MM.1S (cell line): ENCODE measurements at regions not wholly inside any gene's neighbourhood (a gene's known extent, or its start where the extent isn't known, plus 50 kb on each side); places are given as distances from the start of the nearest gene placed in this dataset.

Experiments
- DNase-seq: peaks from one replicate; pipeline ENCODE4 v3.0.0-alpha.2; 2015
- H2AFZ ChIP-seq: fragments of 300-600 bp; sonication (generic); 2 replicates; pipeline ENCODE4 v1.6.0; 2016; ENCODE audit warnings: antibody characterized with exemption, low read length
- H3F3A ChIP-seq: fragments of 300-600 bp; sonication (generic); 2 replicates; pipeline ENCODE4 v1.6.1; 2016; ENCODE audit warnings: mild to moderate bottlenecking, antibody characterized with exemption, low read length, moderate library complexity, mixed read lengths; ENCODE audit not compliant: insufficient read depth
- H3K27ac ChIP-seq: fragments of 300-600 bp; sonication (generic); 2 replicates; pipeline ENCODE4 v1.5.1; 2016; ENCODE audit warnings: mild to moderate bottlenecking, low read length
- H3K27me3 ChIP-seq: fragments of 300-600 bp; sonication (generic); replicated peaks from 2 replicates; pipeline ENCODE4 v1.6.0; 2016; ENCODE audit warnings: low read length; ENCODE audit not compliant: insufficient read depth
- H3K36me3 ChIP-seq: fragments of 300-600 bp; sonication (generic); replicated peaks from 2 replicates; pipeline ENCODE4 v1.6.1; 2016; ENCODE audit warnings: mild to moderate bottlenecking, low read length, mixed read lengths; ENCODE audit not compliant: insufficient read depth
- H3K4me1 ChIP-seq: fragments of 300-600 bp; sonication (generic); 2 replicates; pipeline ENCODE4 v1.6.1; 2016; ENCODE audit warnings: low read length, mixed read lengths
- H3K4me2 ChIP-seq: fragments of 300-600 bp; sonication (generic); 2 replicates; pipeline ENCODE4 v1.6.0; 2016; ENCODE audit warnings: low read depth, low read length
- H3K4me3 ChIP-seq: fragments of 300-600 bp; sonication (generic); 2 replicates; pipeline ENCODE4 v1.5.1; 2016; ENCODE audit warnings: low read length, mixed read lengths
- H3K79me2 ChIP-seq: fragments of 300-600 bp; sonication (generic); 2 replicates; pipeline ENCODE4 v1.6.1; 2016; ENCODE audit warnings: mixed run types, low read length, mixed read lengths
- H3K9ac ChIP-seq: fragments of 300-600 bp; sonication (generic); 2 replicates; pipeline ENCODE4 v1.6.1; 2016; ENCODE audit warnings: low read length, mixed read lengths
- H3K9me2 ChIP-seq: fragments of 300-600 bp; sonication (generic); replicated peaks from 2 replicates; pipeline ENCODE4 v1.6.1; 2016; ENCODE audit warnings: mild to moderate bottlenecking, low read length, mixed read lengths; ENCODE audit not compliant: insufficient read depth
- H3K9me3 ChIP-seq: fragments of 300-600 bp; sonication (generic); replicated peaks from 2 replicates; pipeline ENCODE4 v1.6.1; 2016; ENCODE audit warnings: mild to moderate bottlenecking, low read length, mixed read lengths; ENCODE audit not compliant: insufficient read depth
- H4K20me1 ChIP-seq: fragments of 300-600 bp; sonication (generic); 2 replicates; pipeline ENCODE4 v1.6.1; 2016; ENCODE audit warnings: mild to moderate bottlenecking, low read length, moderate library complexity, mixed read lengths; ENCODE audit not compliant: insufficient read depth
- CTCF ChIP-seq: fragments of 300-600 bp; sonication (generic); IDR thresholded peaks from 2 replicates; pipeline ENCODE4 v1.5.1; 2016; ENCODE audit warnings: antibody characterized with exemption, low read length, mixed read lengths
- EZH2 ChIP-seq: fragments of 300-600 bp; sonication (generic); optimal IDR thresholded peaks from 2 replicates; pipeline ENCODE3; 2017; ENCODE audit warnings: low read depth, mild to moderate bottlenecking, antibody characterized with exemption, low read length, mixed read lengths
- EZH2phosphoT487 ChIP-seq: fragments of 300-600 bp; sonication (generic); IDR thresholded peaks from 2 replicates; pipeline ENCODE4 v1.6.1; 2018; ENCODE audit warnings: antibody characterized with exemption, low read length

- H3K79me2 ChIP-seq: no peaks in the 10 kb centered on the region
- no peaks in the 10 kb centered on the region for H4K20me1 ChIP-seq
- H2AFZ ChIP-seq: no peak overlapping the region
- H3F3A ChIP-seq: no peaks in the 10 kb centered on the region
- no peak overlapping the region for H3K9ac ChIP-seq
- no peaks in the 10 kb centered on the region for H3K36me3 ChIP-seq
- H3K27me3 ChIP-seq: no peaks in the 10 kb centered on the region
- no peak overlapping the region for H3K4me3 ChIP-seq
- no peaks in the 10 kb centered on the region for H3K9me3 ChIP-seq
- H3K27ac ChIP-seq: no peak overlapping the region
- H3K4me2 ChIP-seq: no peak overlapping the region
- TF ChIP-seq EZH2phosphoT487 (no peak), CTCF (no peak), EZH2 (no peak)
- no peaks in the 10 kb centered on the region for H3K4me1 ChIP-seq
- H3K9me2 ChIP-seq: no peaks in the 10 kb centered on the region
- DNase-seq: no peak
These were observed 152.4 kb upstream of the FAR2 start for GRCh38 chr12:28996688-28997087.

- H4K20me1 ChIP-seq: no peaks in the 10 kb centered on the region
- TF ChIP-seq EZH2: no peak
- peak; percentile 54 for TF ChIP-seq CTCF
- no peak overlapping the region for H3K4me3 ChIP-seq
- H3K4me2 ChIP-seq: no peak overlapping the region
- H3F3A ChIP-seq: no peaks in the 10 kb centered on the region
- H3K27me3 ChIP-seq: no peaks in the 10 kb centered on the region
- DNase-seq: peak; percentile 33
- no peak overlapping the region for H3K27ac ChIP-seq
- no peak overlapping the region for H3K9ac ChIP-seq
- H3K36me3 ChIP-seq: no peaks in the 10 kb centered on the region
- H2AFZ ChIP-seq: no peak overlapping the region
- no peaks in the 10 kb centered on the region for H3K79me2 ChIP-seq
- no peaks in the 10 kb centered on the region for H3K9me2 ChIP-seq
- no peaks in the 10 kb centered on the region for H3K9me3 ChIP-seq
- H3K4me1 ChIP-seq: no peaks in the 10 kb centered on the region
These were observed 150.4 kb upstream of the FAR2 start for GRCh38 chr12:28998662-28999120.

GRCh38 chr12:29004066-29004935 is 144.8 kb upstream of the FAR2 start:
- Histone ChIP-seq H3K79me2 (no peaks in the 10 kb centered on the region), H3K4me2 (no peak overlapping the region), H3K9me3 (no peaks in the 10 kb centered on the region), H3K4me1 (no peaks in the 10 kb centered on the region), H4K20me1 (no peaks in the 10 kb centered on the region), H3F3A (no peaks in the 10 kb centered on the region), H3K9me2 (no peaks in the 10 kb centered on the region), H3K36me3 (no peaks in the 10 kb centered on the region), H3K9ac (no peak overlapping the region), H3K27ac (no peak overlapping the region), H3K27me3 (no peaks in the 10 kb centered on the region), H3K4me3 (no peak overlapping the region), H2AFZ (no peak overlapping the region)
- TF ChIP-seq CTCF: no peak
- no peak for DNase-seq
